ENCODE measurements at regions not wholly inside any gene's neighbourhood (a gene's known extent, or its start where the extent isn't known, plus 50 kb on each side); places are given as distances from the start of the nearest gene placed in this dataset.

GRCh38 chr2:220504938-220505503 lies 877.6 kb downstream of the SLC4A3 start:
- Histone ChIP-seq H3K4me3 (ENCODE audit: low read length) (no peak overlapping the region), H3K9me2 (replicated peaks; ENCODE audit: control insufficient read depth, low read length) (no peaks in the 10 kb centered on the region), H3K9me3 (ENCODE audit: control insufficient read depth, insufficient read depth, low read length) (no peaks in the 10 kb centered on the region), H3K36me3 (ENCODE audit: control insufficient read depth, low read length) (no peaks in the 10 kb centered on the region), H3K4me1 (ENCODE audit: control insufficient read depth, low read length) (no peaks in the 10 kb centered on the region), H3K79me2 (ENCODE audit: control insufficient read depth, low read length) (no peaks in the 10 kb centered on the region), H4K20me1 (ENCODE audit: control insufficient read depth, insufficient read depth, low read depth, low read length) (no peaks in the 10 kb centered on the region), H3K4me2 (ENCODE audit: low read length) (no peak overlapping the region), H3K27me3 (ENCODE audit: control insufficient read depth, low read length) (no peaks in the 10 kb centered on the region), H3K27ac (ENCODE audit: low read depth, low read length) (no peak overlapping the region), H3F3A (ENCODE audit: control insufficient read depth, insufficient read depth) (no peaks in the 10 kb centered on the region)
- TF ChIP-seq CTCF (IDR thresholded peaks at IDR 0.05; ENCODE audit: low read depth, low read length, poor library complexity, severe bottlenecking) (no peak), EZH2phosphoT487 (IDR thresholded peaks at IDR 0.05; ENCODE audit: borderline replicate concordance, low read length) (no peak)

GRCh38 chr2:220506466-220506865 lies 879.0 kb downstream of the SLC4A3 start:
- TF ChIP-seq EZH2phosphoT487 (IDR thresholded peaks at IDR 0.05; ENCODE audit: borderline replicate concordance, low read length): no peak
- no peak for TF ChIP-seq CTCF (IDR thresholded peaks at IDR 0.05; ENCODE audit: low read depth, low read length, poor library complexity, severe bottlenecking)
- no peaks in the 10 kb centered on the region for H3K9me2 ChIP-seq (replicated peaks; ENCODE audit: control insufficient read depth, low read length)
- H3F3A ChIP-seq (ENCODE audit: control insufficient read depth, insufficient read depth): no peaks in the 10 kb centered on the region
- H3K27me3 ChIP-seq (ENCODE audit: control insufficient read depth, low read length): no peaks in the 10 kb centered on the region
- H3K27ac ChIP-seq (ENCODE audit: low read depth, low read length): no peak overlapping the region
- no peaks in the 10 kb centered on the region for H3K36me3 ChIP-seq (ENCODE audit: control insufficient read depth, low read length)
- H3K4me3 ChIP-seq (ENCODE audit: low read length): no peak overlapping the region
- H3K4me1 ChIP-seq (ENCODE audit: control insufficient read depth, low read length): no peaks in the 10 kb centered on the region
- no peaks in the 10 kb centered on the region for H3K9me3 ChIP-seq (ENCODE audit: control insufficient read depth, insufficient read depth, low read length)
- no peaks in the 10 kb centered on the region for H3K79me2 ChIP-seq (ENCODE audit: control insufficient read depth, low read length)
- H4K20me1 ChIP-seq (ENCODE audit: control insufficient read depth, insufficient read depth, low read depth, low read length): no peaks in the 10 kb centered on the region
- no peak overlapping the region for H3K4me2 ChIP-seq (ENCODE audit: low read length)

GRCh38 chr2:220509096-220509757 lies 881.8 kb downstream of the SLC4A3 start:
- H3K9me2 ChIP-seq (replicated peaks; ENCODE audit: control insufficient read depth, low read length): no peaks in the 10 kb centered on the region
- H3K36me3 ChIP-seq (ENCODE audit: control insufficient read depth, low read length): no peaks in the 10 kb centered on the region
- H3K9me3 ChIP-seq (ENCODE audit: control insufficient read depth, insufficient read depth, low read length): no peaks in the 10 kb centered on the region
- H3K27me3 ChIP-seq (ENCODE audit: control insufficient read depth, low read length): no peaks in the 10 kb centered on the region
- H3K79me2 ChIP-seq (ENCODE audit: control insufficient read depth, low read length): no peaks in the 10 kb centered on the region
- H4K20me1 ChIP-seq (ENCODE audit: control insufficient read depth, insufficient read depth, low read depth, low read length): no peaks in the 10 kb centered on the region
- no peak overlapping the region for H3K4me3 ChIP-seq (ENCODE audit: low read length)
- TF ChIP-seq CTCF (IDR thresholded peaks at IDR 0.05; ENCODE audit: low read depth, low read length, poor library complexity, severe bottlenecking) (no peak), EZH2phosphoT487 (IDR thresholded peaks at IDR 0.05; ENCODE audit: borderline replicate concordance, low read length) (no peak)
- H3F3A ChIP-seq (ENCODE audit: control insufficient read depth, insufficient read depth): no peaks in the 10 kb centered on the region
- no peaks in the 10 kb centered on the region for H3K4me1 ChIP-seq (ENCODE audit: control insufficient read depth, low read length)
- no peak overlapping the region for H3K27ac ChIP-seq (ENCODE audit: low read depth, low read length)
- H3K4me2 ChIP-seq (ENCODE audit: low read length): no peak overlapping the region
